HG02973 (cell line): ENCODE measurements at regions not wholly inside any gene's neighbourhood (a gene's known extent, or its start where the extent isn't known, plus 50 kb on each side); places are given as distances from the start of the nearest gene placed in this dataset.

Experiments
- ATAC-seq: cut with Tn5 transposase; IDR thresholded peaks from one replicate; pipeline ENCODE4 v1.9.1; 2021; ENCODE audit warnings: moderate library complexity; ENCODE audit not compliant: unreplicated experiment

- no peak for ATAC-seq
Measured at GRCh38 chr18:78725426-78725825, 254.2 kb upstream of the SALL3 start.

- no peak for ATAC-seq
Measured at GRCh38 chr18:78726326-78727056, 253.1 kb upstream of the SALL3 start.

- no peak for ATAC-seq
Measured at GRCh38 chr18:78727057-78727739, 252.4 kb upstream of the SALL3 start.

- ATAC-seq = no peak
Measured at GRCh38 chr18:78727877-78728783, 251.5 kb upstream of the SALL3 start.

GRCh38 chr18:78728784-78729467, 250.7 kb upstream of the SALL3 start:
- ATAC-seq = no peak

GRCh38 chr18:78730546-78730945, 249.1 kb upstream of the SALL3 start:
- ATAC-seq = no peak

- no peak for ATAC-seq
Measured at GRCh38 chr18:78731016-78731397, 248.6 kb upstream of the SALL3 start.

- ATAC-seq = no peak
Measured at GRCh38 chr18:78731398-78732032, 248.1 kb upstream of the SALL3 start.

GRCh38 chr18:78732273-78733210, 247.1 kb upstream of the SALL3 start:
- no peak for ATAC-seq

- ATAC-seq = no peak
Measured at GRCh38 chr18:78733762-78734613, 245.6 kb upstream of the SALL3 start.

- no peak for ATAC-seq
Measured at GRCh38 chr18:78734614-78734945, 245.0 kb upstream of the SALL3 start.

GRCh38 chr18:78735131-78736014, 244.2 kb upstream of the SALL3 start:
- ATAC-seq = no peak

- ATAC-seq = no peak
Measured at GRCh38 chr18:78736015-78736690, 243.5 kb upstream of the SALL3 start.

GRCh38 chr18:78737006-78737915, 242.4 kb upstream of the SALL3 start:
- ATAC-seq = no peak

GRCh38 chr18:78738076-78738690, 241.4 kb upstream of the SALL3 start:
- ATAC-seq = no peak

- ATAC-seq = no peak
Measured at GRCh38 chr18:78739115-78739514, 240.5 kb upstream of the SALL3 start.
